Omental fat pad (tissue), 3 donors: ENCODE measurements at regions not wholly inside any gene's neighbourhood (a gene's known extent, or its start where the extent isn't known, plus 50 kb on each side); places are given as distances from the start of the nearest gene placed in this dataset.

ENCODE experiments used
- ATAC-seq: fragments of 150-250 bp; one replicate; pipeline ENCODE4 v1.9.1; 2016; ENCODE audit warnings: mild to moderate bottlenecking, moderate library complexity; ENCODE audit not compliant: low FRiP score
- DNase-seq: peaks from one replicate; pipeline ENCODE4 v3.0.0-alpha.2; 2019; ENCODE audit warnings: low spot score
- CTCF ChIP-seq, 3 donors: fragments of 450-650 bp; IDR thresholded peaks; one replicate each; pipeline ENCODE4 v1.5.1; 2016 to 2017; ENCODE audit warnings: antibody characterized with exemption in 3 of 3, mild to moderate bottlenecking in 3 of 3, moderate library complexity in 2 of 3

- DNase-seq (no peak), ATAC-seq (no peak)
- TF ChIP-seq CTCF (IDR thresholded peaks at IDR 0.05): no peak
These were observed 394.5 kb upstream of the PKN2 start for GRCh38 chr1:88289401-88290102.

GRCh38 chr1:88291611-88292354 lies 392.3 kb upstream of the PKN2 start:
- ATAC-seq (no peak), DNase-seq (no peak)
- TF ChIP-seq CTCF (IDR thresholded peaks at IDR 0.05): no peak

GRCh38 chr1:88293691-88294190 lies 390.3 kb upstream of the PKN2 start:
- ATAC-seq: no peak
- DNase-seq: no peak
- no peak for TF ChIP-seq CTCF (IDR thresholded peaks at IDR 0.05)

GRCh38 chr1:88296227-88296626 lies 387.8 kb upstream of the PKN2 start:
- no peak for DNase-seq
- no peak for ATAC-seq
- TF ChIP-seq CTCF (IDR thresholded peaks at IDR 0.05): no peak

GRCh38 chr1:88296642-88297041 lies 387.4 kb upstream of the PKN2 start:
- no peak for ATAC-seq
- no peak for DNase-seq
- no peak for TF ChIP-seq CTCF (IDR thresholded peaks at IDR 0.05)

GRCh38 chr1:88298506-88298905 lies 385.6 kb upstream of the PKN2 start:
- TF ChIP-seq CTCF (IDR thresholded peaks at IDR 0.05): no peak
- ATAC-seq (no peak), DNase-seq (no peak)
